ENCODE measurements at regions not wholly inside any gene's neighbourhood (a gene's known extent, or its start where the extent isn't known, plus 50 kb on each side); places are given as distances from the start of the nearest gene placed in this dataset.

- no peaks in the 10 kb centered on the region for H3K27me3 Mint-ChIP-seq
- ChIA-PET CTCF (no interaction called here), POLR2A (no interaction called here)
- ATAC-seq: no peak
- no peaks in the 10 kb centered on the region for H3K36me3 Mint-ChIP-seq (ENCODE audit: low read depth)
- no peaks in the 10 kb centered on the region for H3K4me1 Mint-ChIP-seq (ENCODE audit: low read depth)
- intact Hi-C loops (cut with micrococcal nuclease): no loop called here
- H3K9me3 Mint-ChIP-seq: peaks cover 9% of the 10 kb centered on the region
- no peak overlapping the region for H3K27ac Mint-ChIP-seq
- H3K4me3 Mint-ChIP-seq: no peak overlapping the region
- no peak for TF ChIP-seq CTCF (IDR thresholded peaks at IDR 0.05)
- no peak for DNase-seq
Observed at GRCh38 chr6:92216717-92217116, 1202.6 kb downstream of the EPHA7 start.

GRCh38 chr6:92201618-92202017 lies 1217.7 kb downstream of the EPHA7 start:
- POLR2A ChIA-PET: no interaction called here
- TF ChIP-seq CTCF (IDR thresholded peaks at IDR 0.05): no peak
- no peak for DNase-seq
- Mint-ChIP-seq H3K9me3 (peaks cover 4% of the 10 kb centered on the region), H3K27ac (no peak overlapping the region), H3K27me3 (no peaks in the 10 kb centered on the region), H3K4me1 (ENCODE audit: low read depth) (no peaks in the 10 kb centered on the region), H3K4me3 (no peak overlapping the region), H3K36me3 (ENCODE audit: low read depth) (no peaks in the 10 kb centered on the region)
- CTCF ChIA-PET: no interaction called here
- intact Hi-C loops (cut with micrococcal nuclease): no loop called here
- no peak for ATAC-seq

DNA sequence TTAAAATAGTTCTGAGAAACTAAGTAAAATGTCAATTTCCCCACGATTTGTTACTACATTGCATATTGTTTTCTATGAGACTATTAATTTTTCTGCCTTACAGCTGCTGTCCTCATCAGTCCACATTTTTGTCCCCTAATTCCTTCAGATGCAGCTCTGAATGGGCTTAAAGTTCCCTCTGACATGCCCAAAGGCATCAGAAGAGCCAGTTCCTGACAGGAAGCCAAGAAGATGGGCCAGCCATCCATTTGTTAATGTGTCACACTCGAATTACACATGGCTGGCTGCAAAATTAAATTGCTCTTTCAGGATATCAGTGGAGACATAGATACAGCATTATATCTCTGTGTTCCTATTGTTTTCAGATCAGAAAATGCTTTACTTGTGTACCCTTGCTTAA lies 1223.0 kb downstream of the EPHA7 start:
- no peak for ATAC-seq

GRCh38 chr6:92195796-92196195 lies 1223.6 kb downstream of the EPHA7 start:
- H3K9me3 Mint-ChIP-seq: peaks cover 5% of the 10 kb centered on the region
- intact Hi-C loops (cut with micrococcal nuclease): no loop called here

More for the DNA sequence above, 1223.0 kb downstream of the EPHA7 start:
- intact Hi-C loops (cut with micrococcal nuclease): no loop called here
- no peak for TF ChIP-seq CTCF (IDR thresholded peaks at IDR 0.05)
- ChIA-PET POLR2A (no interaction called here), CTCF (no interaction called here)
- Mint-ChIP-seq H3K36me3 (ENCODE audit: low read depth) (no peaks in the 10 kb centered on the region), H3K4me1 (ENCODE audit: low read depth) (no peaks in the 10 kb centered on the region), H3K4me3 (no peak overlapping the region), H3K27me3 (no peaks in the 10 kb centered on the region), H3K9me3 (peaks cover 5% of the 10 kb centered on the region), H3K27ac (no peak overlapping the region)
- DNase-seq: no peak

GRCh38 chr6:92188016-92188415 lies 1231.3 kb downstream of the EPHA7 start:
- Mint-ChIP-seq H3K9me3 (peaks cover 3% of the 10 kb centered on the region), H3K4me1 (ENCODE audit: low read depth) (no peaks in the 10 kb centered on the region), H3K36me3 (ENCODE audit: low read depth) (no peaks in the 10 kb centered on the region), H3K4me3 (no peak overlapping the region), H3K27ac (no peak overlapping the region), H3K27me3 (no peaks in the 10 kb centered on the region)
- no peak for DNase-seq
- ATAC-seq: no peak
- no peak for TF ChIP-seq CTCF (IDR thresholded peaks at IDR 0.05)
- ChIA-PET POLR2A (no interaction called here), CTCF (no interaction called here)
- intact Hi-C loops (cut with micrococcal nuclease): no loop called here

More at GRCh38 chr6:92195796-92196195, 1223.6 kb downstream of the EPHA7 start:
- ChIA-PET POLR2A (no interaction called here), CTCF (no interaction called here)
- H3K4me1 Mint-ChIP-seq (ENCODE audit: low read depth): no peaks in the 10 kb centered on the region
- no peaks in the 10 kb centered on the region for H3K36me3 Mint-ChIP-seq (ENCODE audit: low read depth)
- no peak overlapping the region for H3K27ac Mint-ChIP-seq
- DNase-seq (no peak), ATAC-seq (no peak)
- no peak overlapping the region for H3K4me3 Mint-ChIP-seq
- H3K27me3 Mint-ChIP-seq: no peaks in the 10 kb centered on the region
- TF ChIP-seq CTCF (IDR thresholded peaks at IDR 0.05): no peak

Data from activated CD8-positive, alpha-beta T cell treated with anti-CD3 and anti-CD28 coated beads for 36 hours (primary cell).